PFSK-1 (cell line): ENCODE measurements at regions not wholly inside any gene's neighbourhood (a gene's known extent, or its start where the extent isn't known, plus 50 kb on each side); places are given as distances from the start of the nearest gene placed in this dataset.

ENCODE experiments used
- FOXP2 ChIP-seq: optimal IDR thresholded peaks from 2 replicates; pipeline ENCODE3; 2011; ENCODE audit warnings: borderline replicate concordance, control low read depth, inconsistent platforms; ENCODE audit not compliant: insufficient read depth; ENCODE audit errors: extremely low read length, extremely low read depth
- POLR2AphosphoS5 ChIP-seq: IDR thresholded peaks from 2 replicates; pipeline ENCODE4 v1.6.1; 2012; ENCODE audit warnings: low read depth, mild to moderate bottlenecking, control low read depth, low read length, moderate library complexity
- SIN3A ChIP-seq: IDR thresholded peaks from 2 replicates; pipeline ENCODE4 v1.6.1; 2012; ENCODE audit warnings: mild to moderate bottlenecking, low read length, moderate library complexity, borderline replicate concordance; ENCODE audit not compliant: insufficient read depth
- TAF1 ChIP-seq: IDR thresholded peaks from 2 replicates; pipeline ENCODE4 v1.6.1; 2012; ENCODE audit warnings: low read length, control low read depth, borderline replicate concordance; ENCODE audit not compliant: insufficient read depth
- TF ChIP-seq, protein P1 (sequence below), 2 experiments: IDR thresholded peaks; 2 replicates each; pipeline versions ENCODE4 v1.6.1 to v1.8.0; 2011 to 2012; ENCODE audit warnings: low read depth in 2 of 2, low read length in 2 of 2, control low read depth in 1 of 2, inconsistent platforms in 1 of 2, mild to moderate bottlenecking in 1 of 2, moderate library complexity in 1 of 2; ENCODE audit not compliant: insufficient read depth in 1 of 2

DNA sequence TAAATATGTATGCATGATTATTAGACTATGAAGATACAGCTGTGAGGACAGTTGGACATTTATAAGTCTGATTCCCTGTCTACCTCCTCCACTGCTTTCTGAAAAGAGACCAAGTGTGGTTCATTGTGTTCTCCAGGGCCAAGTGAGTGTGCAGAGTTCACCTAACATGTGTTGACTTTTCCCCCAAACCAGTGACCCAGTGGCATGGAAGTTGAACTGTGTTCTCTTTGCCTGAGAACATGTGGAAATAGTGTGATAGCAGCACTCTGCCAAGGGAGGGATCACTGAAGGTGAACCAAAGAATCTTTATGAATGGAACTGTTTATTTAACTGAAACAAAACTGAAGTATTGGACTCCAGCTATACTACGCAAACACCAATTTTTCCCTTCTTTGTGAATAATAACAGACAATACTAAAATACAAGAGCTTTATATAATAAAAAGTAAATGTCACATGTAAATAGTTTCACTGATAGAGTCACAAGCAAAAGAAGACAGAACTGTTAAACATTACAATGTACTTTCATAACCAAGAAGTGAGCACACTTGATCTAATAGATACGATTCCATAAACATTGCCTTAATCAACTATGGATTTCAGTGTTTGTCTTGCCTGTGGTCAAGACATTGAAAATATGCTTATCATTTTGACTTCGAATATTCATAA lies 200.3 kb upstream of the FUT9 start:
- TF ChIP-seq SIN3A, result no peak
- TF ChIP-seq TAF1, result no peak
- TF ChIP-seq, protein P1, sequence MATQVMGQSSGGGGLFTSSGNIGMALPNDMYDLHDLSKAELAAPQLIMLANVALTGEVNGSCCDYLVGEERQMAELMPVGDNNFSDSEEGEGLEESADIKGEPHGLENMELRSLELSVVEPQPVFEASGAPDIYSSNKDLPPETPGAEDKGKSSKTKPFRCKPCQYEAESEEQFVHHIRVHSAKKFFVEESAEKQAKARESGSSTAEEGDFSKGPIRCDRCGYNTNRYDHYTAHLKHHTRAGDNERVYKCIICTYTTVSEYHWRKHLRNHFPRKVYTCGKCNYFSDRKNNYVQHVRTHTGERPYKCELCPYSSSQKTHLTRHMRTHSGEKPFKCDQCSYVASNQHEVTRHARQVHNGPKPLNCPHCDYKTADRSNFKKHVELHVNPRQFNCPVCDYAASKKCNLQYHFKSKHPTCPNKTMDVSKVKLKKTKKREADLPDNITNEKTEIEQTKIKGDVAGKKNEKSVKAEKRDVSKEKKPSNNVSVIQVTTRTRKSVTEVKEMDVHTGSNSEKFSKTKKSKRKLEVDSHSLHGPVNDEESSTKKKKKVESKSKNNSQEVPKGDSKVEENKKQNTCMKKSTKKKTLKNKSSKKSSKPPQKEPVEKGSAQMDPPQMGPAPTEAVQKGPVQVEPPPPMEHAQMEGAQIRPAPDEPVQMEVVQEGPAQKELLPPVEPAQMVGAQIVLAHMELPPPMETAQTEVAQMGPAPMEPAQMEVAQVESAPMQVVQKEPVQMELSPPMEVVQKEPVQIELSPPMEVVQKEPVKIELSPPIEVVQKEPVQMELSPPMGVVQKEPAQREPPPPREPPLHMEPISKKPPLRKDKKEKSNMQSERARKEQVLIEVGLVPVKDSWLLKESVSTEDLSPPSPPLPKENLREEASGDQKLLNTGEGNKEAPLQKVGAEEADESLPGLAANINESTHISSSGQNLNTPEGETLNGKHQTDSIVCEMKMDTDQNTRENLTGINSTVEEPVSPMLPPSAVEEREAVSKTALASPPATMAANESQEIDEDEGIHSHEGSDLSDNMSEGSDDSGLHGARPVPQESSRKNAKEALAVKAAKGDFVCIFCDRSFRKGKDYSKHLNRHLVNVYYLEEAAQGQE (IDR thresholded peaks at IDR 0.05; ENCODE audit: insufficient read depth in 1 of 2, low read depth in 2 of 2, low read length in 2 of 2), result no peak
- no peak for TF ChIP-seq POLR2AphosphoS5
- no peak for TF ChIP-seq FOXP2

DNA sequence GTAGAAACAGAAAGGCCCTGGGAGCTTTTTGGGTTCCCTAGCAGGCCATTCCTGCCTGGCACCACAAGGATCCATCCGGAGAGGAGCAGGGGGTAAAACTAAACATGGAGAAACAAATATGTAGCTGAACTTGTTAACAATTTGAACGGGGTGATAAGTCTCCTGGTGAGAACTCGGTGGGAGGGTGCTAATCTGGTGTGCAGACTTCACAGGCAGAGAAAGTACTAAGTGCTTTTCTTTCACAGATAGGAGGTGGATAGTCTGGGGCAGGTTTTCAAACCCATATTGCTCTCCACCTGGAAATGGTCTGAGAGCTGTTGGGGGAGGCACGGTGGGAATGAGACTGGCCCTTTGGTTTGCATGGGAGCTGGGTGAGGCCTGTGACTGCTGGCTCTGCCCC lies 196.3 kb upstream of the FUT9 start:
- TF ChIP-seq, protein P1 (IDR thresholded peaks at IDR 0.05; ENCODE audit: insufficient read depth in 1 of 2, low read depth in 2 of 2, low read length in 2 of 2), result no peak
- TF ChIP-seq TAF1 (no peak), FOXP2 (no peak), SIN3A (no peak), POLR2AphosphoS5 (no peak)

DNA sequence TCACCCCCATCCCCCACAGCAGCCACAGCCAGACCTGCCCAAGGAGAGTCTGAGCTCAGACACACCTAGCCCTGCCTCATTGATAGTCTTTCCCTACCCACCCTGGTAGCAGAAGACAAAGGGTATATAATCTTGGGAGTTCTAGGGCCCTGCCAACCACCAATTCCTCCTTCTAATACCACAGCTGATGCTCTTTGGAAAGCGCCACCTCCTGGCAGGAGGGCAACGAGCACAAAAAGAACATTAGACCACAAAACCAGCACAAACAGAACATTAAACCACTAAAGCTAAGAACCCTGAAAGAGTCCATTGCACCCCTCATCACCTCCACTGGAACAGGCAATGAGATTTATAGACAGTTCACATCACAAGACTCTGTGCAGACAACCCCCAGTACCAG lies 195.8 kb upstream of the FUT9 start:
- TF ChIP-seq SIN3A (no peak), POLR2AphosphoS5 (no peak), TAF1 (no peak), FOXP2 (no peak)
- TF ChIP-seq, protein P1 (IDR thresholded peaks at IDR 0.05; ENCODE audit: insufficient read depth in 1 of 2, low read depth in 2 of 2, low read length in 2 of 2), result no peak

DNA sequence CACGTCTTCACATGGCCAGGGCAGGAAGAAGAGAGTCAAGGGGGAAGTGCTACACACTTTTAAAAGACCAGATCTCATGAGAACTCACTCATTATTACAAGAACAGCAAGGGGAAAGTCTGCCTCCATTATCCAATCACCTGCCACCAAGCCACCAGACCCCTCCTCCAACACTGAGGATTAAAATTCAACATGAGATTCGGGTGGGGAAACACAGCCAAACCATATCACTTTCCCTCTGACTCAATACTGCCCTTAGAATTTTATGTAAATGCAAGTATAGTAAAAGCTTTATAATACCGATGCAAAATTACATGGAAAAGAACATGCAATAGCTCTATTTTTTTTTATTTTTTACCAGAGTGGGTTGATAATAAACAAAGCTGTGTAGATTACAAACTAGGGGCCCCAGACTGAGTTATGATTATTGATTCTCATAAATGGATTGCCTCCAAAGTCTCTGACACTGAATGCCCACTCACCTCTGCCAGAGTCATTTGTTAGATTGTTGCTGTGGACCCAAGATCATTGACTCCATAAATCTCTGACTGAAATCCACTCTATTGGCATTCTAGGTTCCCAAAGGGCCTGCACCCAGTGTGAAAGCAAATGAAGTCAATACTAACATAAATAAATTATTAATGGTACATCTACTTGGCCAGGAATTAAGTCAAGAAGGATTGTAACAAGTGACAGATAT lies 184.8 kb upstream of the FUT9 start:
- no peak for TF ChIP-seq SIN3A
- no peak for TF ChIP-seq TAF1
- no peak for TF ChIP-seq FOXP2
- no peak for TF ChIP-seq POLR2AphosphoS5
- TF ChIP-seq, protein P1 (IDR thresholded peaks at IDR 0.05; ENCODE audit: insufficient read depth in 1 of 2, low read depth in 2 of 2, low read length in 2 of 2), result no peak
